ENCODE measurements at regions not wholly inside any gene's neighbourhood (a gene's known extent, or its start where the extent isn't known, plus 50 kb on each side); places are given as distances from the start of the nearest gene placed in this dataset.

- TF ChIP-seq ISL1 (CRISPR knock-in tag; IDR thresholded peaks at IDR 0.05) (no peak), ZC3H10 (CRISPR knock-in tag; IDR thresholded peaks at IDR 0.05) (no peak), GLIS3 (CRISPR knock-in tag; IDR thresholded peaks at IDR 0.05) (no peak), PATZ1 (CRISPR knock-in tag; IDR thresholded peaks at IDR 0.05; ENCODE audit: borderline replicate concordance) (no peak), ARNTL (CRISPR knock-in tag; IDR thresholded peaks at IDR 0.05; ENCODE audit: borderline replicate concordance, low read depth) (no peak), CSDC2 (CRISPR knock-in tag; IDR thresholded peaks at IDR 0.05) (no peak), RARB (CRISPR knock-in tag; IDR thresholded peaks at IDR 0.05) (no peak), TSHZ2 (CRISPR knock-in tag; IDR thresholded peaks at IDR 0.05) (no peak), ESRRG (CRISPR knock-in tag; IDR thresholded peaks at IDR 0.05) (no peak), TCF4 (CRISPR knock-in tag; IDR thresholded peaks at IDR 0.05; ENCODE audit: borderline replicate concordance) (no peak), CSRNP3 (CRISPR knock-in tag; IDR thresholded peaks at IDR 0.05) (no peak)
- no peak for ATAC-seq
Measured at GRCh38 chr22:48887394-48888332, 940.0 kb downstream of the BRD1 start.

- TF ChIP-seq OSR1 (CRISPR knock-in tag; IDR thresholded peaks at IDR 0.05) (no peak), TSHZ2 (CRISPR knock-in tag; IDR thresholded peaks at IDR 0.05) (no peak), ZNF565 (CRISPR knock-in tag; conservative IDR thresholded peaks at IDR 0.05; ENCODE audit: low read depth) (no peak), PPARA (CRISPR knock-in tag; IDR thresholded peaks at IDR 0.05; ENCODE audit: borderline replicate concordance) (no peak), TCF4 (CRISPR knock-in tag; IDR thresholded peaks at IDR 0.05; ENCODE audit: borderline replicate concordance) (no peak)
- ATAC-seq, result no peak
Measured at GRCh38 chr22:48886604-48887393, 940.9 kb downstream of the BRD1 start.

- no peak for ATAC-seq
- no peak for TF ChIP-seq PPARA (CRISPR knock-in tag; IDR thresholded peaks at IDR 0.05; ENCODE audit: borderline replicate concordance)
- TF ChIP-seq SNAI2 (CRISPR knock-in tag; IDR thresholded peaks at IDR 0.05), result no peak
- no peak for TF ChIP-seq POU6F1 (CRISPR knock-in tag; IDR thresholded peaks at IDR 0.05; ENCODE audit: borderline replicate concordance, low read depth)
- TF ChIP-seq OSR1 (CRISPR knock-in tag; IDR thresholded peaks at IDR 0.05), result no peak
- no peak for TF ChIP-seq TSHZ2 (CRISPR knock-in tag; IDR thresholded peaks at IDR 0.05)
- no peak for TF ChIP-seq ZC3H10 (CRISPR knock-in tag; IDR thresholded peaks at IDR 0.05)
- TF ChIP-seq GLIS3 (CRISPR knock-in tag; IDR thresholded peaks at IDR 0.05), result no peak
- no peak for TF ChIP-seq ESRRG (CRISPR knock-in tag; IDR thresholded peaks at IDR 0.05)
- no peak for TF ChIP-seq ZFP3 (CRISPR knock-in tag; IDR thresholded peaks at IDR 0.05)
- TF ChIP-seq CREB5 (CRISPR knock-in tag; IDR thresholded peaks at IDR 0.05; ENCODE audit: low read depth), result no peak
- no peak for TF ChIP-seq ZNF565 (CRISPR knock-in tag; conservative IDR thresholded peaks at IDR 0.05; ENCODE audit: low read depth)
Measured at GRCh38 chr22:48885919-48886305, 941.8 kb downstream of the BRD1 start.

All from SK-N-SH treated with all-trans-retinoic acid at 6 μM for 48 hours (cell line).